A673 (cell line): ENCODE measurements at regions not wholly inside any gene's neighbourhood (a gene's known extent, or its start where the extent isn't known, plus 50 kb on each side); places are given as distances from the start of the nearest gene placed in this dataset.

Experiments
- EZH2 ChIP-seq: fragments of 200-600 bp; sonication (generic); IDR thresholded peaks from 2 replicates; pipeline ENCODE4 v1.6.1; 2017; ENCODE audit warnings: borderline replicate concordance, low read depth, mild to moderate bottlenecking, mixed read lengths, antibody characterized with exemption, low read length; ENCODE audit not compliant: poor library complexity, severe bottlenecking
- TF ChIP-seq, protein P1 (sequence below): fragments of 300-800, 200-600 bp; sonication (generic); conservative IDR thresholded peaks from 2 replicates; pipeline ENCODE4 v1.5.1; 2017; ENCODE audit warnings: low read depth, mild to moderate bottlenecking, antibody characterized with exemption, low read length, moderate library complexity, mixed read lengths

DNA sequence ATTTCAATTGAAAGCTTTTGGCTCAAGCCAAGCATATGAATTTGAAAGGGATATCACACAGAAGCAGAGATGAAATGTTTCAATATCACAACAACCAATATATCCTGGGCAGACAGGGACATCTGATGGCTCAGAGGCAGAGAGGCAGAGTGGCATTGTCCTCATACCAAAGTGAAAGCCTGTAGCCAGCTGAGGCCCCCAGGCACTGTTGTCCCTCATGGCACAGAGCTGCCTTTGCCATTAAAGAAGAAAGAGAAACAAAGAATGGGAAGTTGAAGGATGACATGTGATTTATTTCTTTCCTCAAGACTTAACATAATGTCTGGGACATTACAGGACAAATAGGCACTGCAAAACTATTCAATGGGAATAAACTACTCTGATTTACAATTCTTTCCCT, 504.3 kb upstream of the PCDH15 start:
- TF ChIP-seq, protein P1, sequence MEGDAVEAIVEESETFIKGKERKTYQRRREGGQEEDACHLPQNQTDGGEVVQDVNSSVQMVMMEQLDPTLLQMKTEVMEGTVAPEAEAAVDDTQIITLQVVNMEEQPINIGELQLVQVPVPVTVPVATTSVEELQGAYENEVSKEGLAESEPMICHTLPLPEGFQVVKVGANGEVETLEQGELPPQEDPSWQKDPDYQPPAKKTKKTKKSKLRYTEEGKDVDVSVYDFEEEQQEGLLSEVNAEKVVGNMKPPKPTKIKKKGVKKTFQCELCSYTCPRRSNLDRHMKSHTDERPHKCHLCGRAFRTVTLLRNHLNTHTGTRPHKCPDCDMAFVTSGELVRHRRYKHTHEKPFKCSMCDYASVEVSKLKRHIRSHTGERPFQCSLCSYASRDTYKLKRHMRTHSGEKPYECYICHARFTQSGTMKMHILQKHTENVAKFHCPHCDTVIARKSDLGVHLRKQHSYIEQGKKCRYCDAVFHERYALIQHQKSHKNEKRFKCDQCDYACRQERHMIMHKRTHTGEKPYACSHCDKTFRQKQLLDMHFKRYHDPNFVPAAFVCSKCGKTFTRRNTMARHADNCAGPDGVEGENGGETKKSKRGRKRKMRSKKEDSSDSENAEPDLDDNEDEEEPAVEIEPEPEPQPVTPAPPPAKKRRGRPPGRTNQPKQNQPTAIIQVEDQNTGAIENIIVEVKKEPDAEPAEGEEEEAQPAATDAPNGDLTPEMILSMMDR = no peak
- TF ChIP-seq EZH2 = no peak
